ENCODE measurements at regions not wholly inside any gene's neighbourhood (a gene's known extent, or its start where the extent isn't known, plus 50 kb on each side); places are given as distances from the start of the nearest gene placed in this dataset.

- no peak for DNase-seq
Observed at GRCh38 chr16:9308356-9308801, 216.9 kb downstream of the HAPSTR1 start.

- DNase-seq: no peak
Observed at GRCh38 chr16:9308850-9309249, 217.4 kb downstream of the HAPSTR1 start.

- no peak for DNase-seq
Observed at GRCh38 chr16:9309844-9310243, 218.4 kb downstream of the HAPSTR1 start.

GRCh38 chr16:9311303-9311954 lies 220.0 kb downstream of the HAPSTR1 start:
- DNase-seq: no peak

- DNase-seq: no peak
Observed at GRCh38 chr16:9316008-9316407, 224.6 kb downstream of the HAPSTR1 start.

- no peak for DNase-seq
Observed at GRCh38 chr16:9316615-9317014, 225.2 kb downstream of the HAPSTR1 start.

- no peak for DNase-seq
Observed at GRCh38 chr16:9318764-9319163, 227.3 kb downstream of the HAPSTR1 start.

GRCh38 chr16:9322769-9323168 lies 231.3 kb downstream of the HAPSTR1 start:
- DNase-seq: no peak

GRCh38 chr16:9323170-9323569 lies 231.7 kb downstream of the HAPSTR1 start:
- DNase-seq: no peak

- no peak for DNase-seq
Observed at GRCh38 chr16:9327253-9327652, 235.8 kb downstream of the HAPSTR1 start.

- DNase-seq: no peak
Observed at GRCh38 chr16:9328411-9328810, 237.0 kb downstream of the HAPSTR1 start.

GRCh38 chr16:9330095-9330494 lies 238.7 kb downstream of the HAPSTR1 start:
- no peak for DNase-seq

GRCh38 chr16:9331503-9331902 lies 240.1 kb downstream of the HAPSTR1 start:
- no peak for DNase-seq

- DNase-seq: no peak
Observed at GRCh38 chr16:9332574-9333148, 241.2 kb downstream of the HAPSTR1 start.

GRCh38 chr16:9333469-9333868 lies 242.0 kb downstream of the HAPSTR1 start:
- DNase-seq: no peak

GRCh38 chr16:9334103-9334502 lies 242.7 kb downstream of the HAPSTR1 start:
- DNase-seq: no peak

- no peak for DNase-seq
Observed at GRCh38 chr16:9337308-9338032, 246.0 kb downstream of the HAPSTR1 start.

GRCh38 chr16:9338068-9338467 lies 246.6 kb downstream of the HAPSTR1 start:
- no peak for DNase-seq

GRCh38 chr16:9338510-9338909 lies 247.1 kb downstream of the HAPSTR1 start:
- DNase-seq: no peak

- no peak for DNase-seq
Observed at GRCh38 chr16:9340526-9341256, 249.2 kb downstream of the HAPSTR1 start.

GRCh38 chr16:9343276-9343675 lies 251.8 kb downstream of the HAPSTR1 start:
- no peak for DNase-seq

GRCh38 chr16:9344508-9344907 lies 253.1 kb downstream of the HAPSTR1 start:
- no peak for DNase-seq

GRCh38 chr16:9345046-9345445 lies 253.6 kb downstream of the HAPSTR1 start:
- DNase-seq: no peak

- DNase-seq: no peak
Observed at GRCh38 chr16:9345880-9346279, 254.4 kb downstream of the HAPSTR1 start.

Measured in GF-D8 (cell line).